HG03521 (cell line): ENCODE measurements at regions not wholly inside any gene's neighbourhood (a gene's known extent, or its start where the extent isn't known, plus 50 kb on each side); places are given as distances from the start of the nearest gene placed in this dataset.
"Not testable (repeated sequence)": the region's sequence is repeated elsewhere in the genome, so short reads cannot be mapped to it uniquely, and the experiment has no call there.

Source experiments
- ATAC-seq: cut with Tn5 transposase; IDR thresholded peaks from one replicate; pipeline ENCODE4 v1.9.1; 2021; ENCODE audit warnings: mild to moderate bottlenecking, moderate library complexity; ENCODE audit not compliant: unreplicated experiment

GRCh38 chr22:22193923-22194322 lies 50.7 kb upstream of the VPREB1 start:
- no peak for ATAC-seq

GRCh38 chr22:22193462-22193861 lies 51.1 kb upstream of the VPREB1 start:
- not testable (repeated sequence) for ATAC-seq

GRCh38 chr22:22193006-22193405 lies 51.6 kb upstream of the VPREB1 start:
- not testable (repeated sequence) for ATAC-seq

- not testable (repeated sequence) for ATAC-seq
Observed at GRCh38 chr22:22189796-22190195, 54.8 kb upstream of the VPREB1 start.

GRCh38 chr22:22187863-22188262 lies 56.7 kb upstream of the VPREB1 start:
- ATAC-seq: not testable (repeated sequence)

GRCh38 chr22:22187299-22187698 lies 57.3 kb upstream of the VPREB1 start:
- no peak for ATAC-seq

GRCh38 chr22:22185844-22186499 lies 58.6 kb upstream of the VPREB1 start:
- ATAC-seq: no peak

- ATAC-seq: no peak
Observed at GRCh38 chr22:22185217-22185616, 59.4 kb upstream of the VPREB1 start.

- no peak for ATAC-seq
Observed at GRCh38 chr22:22184277-22184807, 60.2 kb upstream of the VPREB1 start.

- no peak for ATAC-seq
Observed at GRCh38 chr22:22182990-22183264, 61.7 kb upstream of the VPREB1 start.

- no peak for ATAC-seq
Observed at GRCh38 chr22:22182218-22182989, 62.2 kb upstream of the VPREB1 start.

- no peak for ATAC-seq
Observed at GRCh38 chr22:22181341-22181850, 63.2 kb upstream of the VPREB1 start.

GRCh38 chr22:22180738-22181285 lies 63.8 kb upstream of the VPREB1 start:
- no peak for ATAC-seq

GRCh38 chr22:22179858-22180257 lies 64.7 kb upstream of the VPREB1 start:
- no peak for ATAC-seq

- no peak for ATAC-seq
Observed at GRCh38 chr22:22178992-22179391, 65.6 kb upstream of the VPREB1 start.

- no peak for ATAC-seq
Observed at GRCh38 chr22:22178355-22178965, 66.1 kb upstream of the VPREB1 start.

GRCh38 chr22:22176929-22177616 lies 67.5 kb upstream of the VPREB1 start:
- no peak for ATAC-seq

GRCh38 chr22:22172896-22173628 lies 71.5 kb upstream of the VPREB1 start:
- ATAC-seq: not testable (repeated sequence)

GRCh38 chr22:22171357-22172218 lies 73.0 kb upstream of the VPREB1 start:
- no peak for ATAC-seq
